ENCODE measurements at regions not wholly inside any gene's neighbourhood (a gene's known extent, or its start where the extent isn't known, plus 50 kb on each side); places are given as distances from the start of the nearest gene placed in this dataset.

- TF ChIP-seq REST (IDR thresholded peaks at IDR 0.05) (no peak), CTCF (IDR thresholded peaks at IDR 0.05; ENCODE audit: low read depth, low read length, missing input control) (no peak), EGR1 (IDR thresholded peaks at IDR 0.05; ENCODE audit: low read depth in 2 of 2) (no peak), GABPA (IDR thresholded peaks at IDR 0.05 in 1 of 2, conservative IDR thresholded peaks at IDR 0.05 in 1 of 2) (no peak), JUND (IDR thresholded peaks at IDR 0.05) (no peak), YY1 (IDR thresholded peaks at IDR 0.05) (no peak)
Observed at GRCh38 chr5:155768332-155768731, 558.6 kb upstream of the SGCD start.

Data from liver (tissue), 3 donors.